GOT3 (cell line): ENCODE measurements at regions not wholly inside any gene's neighbourhood (a gene's known extent, or its start where the extent isn't known, plus 50 kb on each side); places are given as distances from the start of the nearest gene placed in this dataset.
"Not testable (repeated sequence)": the region's sequence is repeated elsewhere in the genome, so short reads cannot be mapped to it uniquely, and the experiment has no call there.

ENCODE experiments used
- DNase-seq: peaks from one replicate; lab custom pipeline; 2025; ENCODE audit warnings: mixed read lengths; lab: John Stamatoyannopoulos, UW

DNA sequence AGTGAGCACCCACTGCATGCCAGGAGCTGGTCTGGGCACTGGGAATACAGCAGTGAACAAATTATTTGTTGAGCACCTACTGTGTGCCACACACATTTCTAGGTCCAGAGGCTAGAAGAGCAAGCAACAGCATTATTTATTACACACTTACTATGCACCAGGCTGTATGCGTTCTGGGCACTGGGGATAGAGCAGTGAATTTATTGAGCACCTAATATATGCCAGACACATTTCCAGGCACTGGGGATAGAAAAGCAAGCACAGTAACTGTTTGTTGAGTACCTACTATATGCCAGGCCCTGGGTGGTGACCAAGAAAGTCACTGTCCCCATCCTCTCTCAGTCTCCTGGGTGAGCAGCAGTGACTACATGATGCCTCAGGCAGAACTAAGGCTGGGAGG, 107.5 kb upstream of the NCOR2 start:
- no peak for DNase-seq

GRCh38 chr12:124673801-124674617, 106.6 kb upstream of the NCOR2 start:
- DNase-seq: no peak

GRCh38 chr12:124669271-124669721, 101.9 kb upstream of the NCOR2 start:
- DNase-seq: not testable (repeated sequence)

- no peak for DNase-seq
Measured at GRCh38 chr12:124668602-124669001, 101.2 kb upstream of the NCOR2 start.

- no peak for DNase-seq
Measured at GRCh38 chr12:124667506-124668326, 100.3 kb upstream of the NCOR2 start.

DNA sequence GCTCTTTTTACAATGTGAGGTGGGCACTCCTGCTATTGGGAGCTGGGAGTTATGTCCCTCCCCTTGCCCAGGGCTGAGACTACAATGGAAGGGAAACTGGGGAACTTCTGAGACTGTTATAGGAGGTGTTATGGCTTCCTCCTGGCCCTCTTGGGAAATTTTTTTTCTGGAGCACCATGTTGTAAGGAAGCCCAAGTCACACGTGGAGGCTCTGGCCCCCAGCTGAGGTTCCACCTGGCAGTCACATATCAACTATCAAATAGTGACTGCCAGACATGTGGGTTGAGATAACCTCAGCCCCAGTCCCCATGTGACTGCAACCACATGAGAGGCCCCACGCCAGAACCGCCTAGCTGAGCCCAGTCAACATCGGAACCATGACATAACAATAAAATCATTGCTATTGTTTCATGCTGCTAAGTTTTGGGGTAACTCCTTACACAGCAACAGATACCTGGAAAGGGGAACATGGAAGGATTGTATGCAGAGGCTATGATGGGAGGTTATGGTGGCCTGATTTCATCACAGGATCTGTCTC, 99.4 kb upstream of the NCOR2 start:
- no peak for DNase-seq

DNA sequence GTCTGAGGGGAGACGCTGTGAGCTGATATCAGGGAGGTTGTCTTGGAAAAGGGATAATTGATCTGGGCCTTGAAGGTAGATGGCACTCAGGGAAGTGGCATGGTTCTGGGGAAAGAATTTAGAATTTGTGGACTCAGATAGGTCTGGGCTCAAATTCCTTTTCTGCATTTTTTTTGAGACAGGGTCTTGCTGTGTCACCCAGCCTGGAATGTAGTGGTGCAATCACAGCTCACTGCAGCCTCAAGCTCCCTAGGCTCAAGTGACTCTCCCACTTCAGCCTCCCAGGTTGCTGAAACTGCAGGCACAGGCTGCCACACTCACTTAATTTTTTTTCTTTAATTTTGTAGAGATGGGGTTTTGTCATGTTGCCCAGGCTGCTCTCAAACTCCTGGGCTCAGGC, 98.1 kb upstream of the NCOR2 start:
- DNase-seq: no peak

DNA sequence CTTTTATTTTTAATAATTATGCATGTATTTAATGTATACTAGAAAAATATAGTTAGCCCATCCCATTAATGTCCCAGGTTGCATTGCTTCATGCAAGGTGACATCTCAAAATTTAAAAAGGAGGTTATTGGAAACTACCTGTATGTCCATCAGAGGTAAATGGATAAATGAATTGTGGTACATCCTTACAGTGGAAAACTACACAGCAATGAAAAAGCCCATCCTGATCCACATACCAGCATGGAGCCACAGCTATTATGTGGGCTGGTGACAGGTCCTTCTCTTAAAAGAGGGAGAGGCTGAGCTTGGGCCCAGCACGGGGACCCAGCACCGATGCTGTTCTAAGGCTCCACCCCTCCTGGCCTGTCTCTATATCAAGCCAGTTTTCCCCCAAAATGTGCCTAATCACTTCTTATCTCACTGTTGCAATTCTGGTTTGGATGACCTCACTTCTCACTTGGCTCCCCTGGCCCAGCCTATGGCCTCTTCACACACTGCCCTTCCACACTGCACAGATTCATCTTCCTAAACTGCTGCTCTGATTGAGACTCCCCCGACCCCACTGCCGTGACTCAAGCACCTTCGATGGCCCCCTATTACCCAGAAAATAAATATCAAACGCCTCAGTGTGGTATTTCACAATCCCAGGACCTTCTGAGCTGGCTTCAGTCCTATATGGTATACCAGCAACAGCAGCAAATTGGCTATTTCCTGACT, 97.1 kb upstream of the NCOR2 start:
- no peak for DNase-seq

DNA sequence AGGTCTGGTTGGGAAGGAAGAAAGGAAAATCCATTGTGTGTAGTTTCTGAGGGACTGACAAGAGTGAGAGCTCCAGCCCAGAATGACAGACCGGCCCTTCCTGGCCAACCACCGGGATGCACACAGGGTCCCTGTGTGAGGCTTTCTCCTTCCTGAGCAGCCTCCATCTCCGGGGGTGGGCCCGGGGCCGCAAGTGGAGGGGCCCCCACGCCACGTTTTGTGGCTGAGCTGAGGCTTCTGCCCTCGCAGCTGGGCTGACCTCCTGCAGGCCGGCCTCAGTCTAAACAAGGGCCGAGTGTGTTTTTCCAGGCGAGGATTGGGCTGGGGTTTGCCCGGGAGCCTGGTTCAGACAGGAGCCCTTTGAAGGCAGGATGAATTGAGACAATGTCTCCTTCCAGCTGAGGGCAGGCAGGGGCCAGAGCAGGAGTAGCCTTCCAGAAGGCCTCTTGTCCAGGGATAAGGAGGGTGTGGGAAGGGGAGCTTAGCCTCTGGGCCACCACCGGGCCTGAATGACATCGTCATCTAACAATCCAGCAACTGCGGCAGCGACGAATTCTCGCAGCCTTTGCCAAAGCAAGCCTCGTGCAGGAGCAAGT, 96.5 kb upstream of the NCOR2 start:
- no peak for DNase-seq

GRCh38 chr12:124663206-124663605, 95.8 kb upstream of the NCOR2 start:
- no peak for DNase-seq

GRCh38 chr12:124661341-124661740, 93.9 kb upstream of the NCOR2 start:
- DNase-seq: no peak

DNA sequence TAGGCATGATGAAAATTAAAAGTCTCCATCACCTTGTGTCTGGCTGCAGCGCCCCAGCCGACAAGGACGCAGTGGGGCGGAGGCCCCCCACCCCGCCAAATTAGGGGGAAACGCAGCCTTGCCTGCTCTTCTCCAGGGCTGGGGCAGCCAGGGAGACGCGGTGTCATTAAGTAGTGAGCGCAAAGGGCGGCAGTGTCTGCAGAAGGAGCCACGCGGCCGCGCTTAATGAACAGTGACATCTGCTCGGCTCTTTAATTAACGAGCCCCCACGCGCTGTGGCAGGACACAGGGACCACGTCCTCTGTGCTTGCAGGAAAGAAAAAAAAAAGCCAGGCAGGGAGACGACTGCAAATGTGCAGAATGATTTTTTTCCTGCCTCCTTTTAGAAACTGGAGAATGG, 93.4 kb upstream of the NCOR2 start:
- no peak for DNase-seq

- DNase-seq: no peak
Measured at GRCh38 chr12:124658806-124659402, 91.5 kb upstream of the NCOR2 start.

- DNase-seq: no peak
Measured at GRCh38 chr12:124658302-124658701, 90.9 kb upstream of the NCOR2 start.

GRCh38 chr12:124656947-124657434, 89.6 kb upstream of the NCOR2 start:
- DNase-seq: no peak

GRCh38 chr12:124655698-124656516, 88.5 kb upstream of the NCOR2 start:
- DNase-seq: no peak

- DNase-seq: no peak
Measured at GRCh38 chr12:124655048-124655697, 87.8 kb upstream of the NCOR2 start.

DNA sequence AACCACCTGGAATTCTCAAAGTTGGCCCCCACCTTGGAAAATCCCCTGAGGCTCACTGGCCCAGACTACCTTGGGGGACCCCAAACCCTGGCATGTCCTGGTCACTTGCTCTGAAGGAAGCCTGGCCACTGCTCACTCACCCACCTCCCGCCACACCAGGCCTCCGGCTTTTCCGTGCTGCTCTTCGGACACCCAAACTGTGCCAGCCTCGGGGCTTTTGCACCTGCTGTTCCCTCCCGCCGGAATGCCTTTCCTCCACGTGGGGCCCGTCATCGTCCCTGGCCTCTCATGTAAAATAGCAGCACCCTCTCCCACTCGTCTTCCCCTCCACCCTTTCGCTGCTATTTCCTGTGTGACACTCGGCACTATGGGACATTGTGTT, 87.2 kb upstream of the NCOR2 start:
- DNase-seq: no peak

DNA sequence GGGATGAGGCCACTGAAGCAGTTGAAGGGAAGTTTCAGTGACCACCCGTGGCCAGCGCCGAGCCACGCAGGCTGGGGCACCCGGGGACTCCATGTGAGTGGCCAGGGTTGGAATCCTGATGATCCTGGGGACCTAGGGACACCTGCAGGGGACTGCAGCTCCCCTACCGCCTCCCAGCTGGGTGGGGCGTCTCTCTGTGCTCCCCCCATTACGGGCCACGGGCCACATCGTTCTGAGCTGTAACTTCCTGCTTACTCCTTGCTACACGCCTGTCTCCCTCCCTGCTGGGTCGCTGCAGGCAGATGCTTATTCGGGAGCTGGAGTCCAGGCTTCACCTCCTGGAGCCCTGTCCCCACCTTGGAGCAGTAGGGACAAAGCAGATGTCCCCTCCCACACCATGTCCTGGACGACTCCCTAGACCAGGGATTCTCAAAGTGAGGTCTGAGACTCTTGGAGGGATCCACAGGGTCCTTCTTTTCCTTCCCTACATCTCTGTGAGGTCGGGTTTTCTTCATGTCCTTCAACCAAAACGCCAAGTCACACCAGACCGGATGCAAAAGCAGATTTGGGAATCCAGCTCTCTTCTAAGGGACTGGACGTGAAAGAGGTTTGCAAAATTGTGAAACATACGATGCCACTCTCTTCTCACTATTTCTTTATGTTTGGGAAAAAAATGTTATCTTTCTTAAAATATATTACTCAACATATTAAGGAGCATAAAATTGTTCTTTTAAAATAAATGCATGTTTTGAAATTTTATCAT, 85.9 kb upstream of the NCOR2 start:
- DNase-seq: no peak
